GM10248 (cell line): ENCODE measurements at regions not wholly inside any gene's neighbourhood (a gene's known extent, or its start where the extent isn't known, plus 50 kb on each side); places are given as distances from the start of the nearest gene placed in this dataset.

Source experiments
- CTCF ChIA-PET: fragments of 300-600 bp; sonication (Branson Sonifier 250); formaldehyde crosslinking; extraction: SDS; loops from one replicate; lab custom pipeline; 2021; ENCODE audit warnings: antibody characterized with exemption; lab: Yijun Ruan, JAX
- POLR2A ChIA-PET: fragments of 350-650 bp; sonication (Branson Sonifier 250); formaldehyde crosslinking; extraction: SDS; loops from one replicate; lab custom pipeline; 2020; ENCODE audit warnings: antibody characterized with exemption; lab: Yijun Ruan, JAX
- DNase-seq: peaks from one replicate; pipeline ENCODE4 v3.0.0; 2012; ENCODE audit errors: extremely low spot score
- TF ChIP-seq, protein P1 (sequence below): IDR thresholded peaks from 2 replicates; pipeline ENCODE4 v1.5.1; 2012; ENCODE audit warnings: mild to moderate bottlenecking, low read depth; ENCODE audit errors: extremely low read depth, missing control alignments, control extremely low read depth

GRCh38 chr9:2378266-2378665 lies 243.3 kb upstream of the VLDLR start:
- POLR2A ChIA-PET, result no interaction called here
- no peak for DNase-seq
- CTCF ChIA-PET, result interaction anchor here (1.2 to 1.7 kb wide), 3 partner anchors 16 to 58 kb away, joined by 3 to 4 read pairs (median 3); no protein-coding TSS in a partner anchor
- TF ChIP-seq, protein P1, sequence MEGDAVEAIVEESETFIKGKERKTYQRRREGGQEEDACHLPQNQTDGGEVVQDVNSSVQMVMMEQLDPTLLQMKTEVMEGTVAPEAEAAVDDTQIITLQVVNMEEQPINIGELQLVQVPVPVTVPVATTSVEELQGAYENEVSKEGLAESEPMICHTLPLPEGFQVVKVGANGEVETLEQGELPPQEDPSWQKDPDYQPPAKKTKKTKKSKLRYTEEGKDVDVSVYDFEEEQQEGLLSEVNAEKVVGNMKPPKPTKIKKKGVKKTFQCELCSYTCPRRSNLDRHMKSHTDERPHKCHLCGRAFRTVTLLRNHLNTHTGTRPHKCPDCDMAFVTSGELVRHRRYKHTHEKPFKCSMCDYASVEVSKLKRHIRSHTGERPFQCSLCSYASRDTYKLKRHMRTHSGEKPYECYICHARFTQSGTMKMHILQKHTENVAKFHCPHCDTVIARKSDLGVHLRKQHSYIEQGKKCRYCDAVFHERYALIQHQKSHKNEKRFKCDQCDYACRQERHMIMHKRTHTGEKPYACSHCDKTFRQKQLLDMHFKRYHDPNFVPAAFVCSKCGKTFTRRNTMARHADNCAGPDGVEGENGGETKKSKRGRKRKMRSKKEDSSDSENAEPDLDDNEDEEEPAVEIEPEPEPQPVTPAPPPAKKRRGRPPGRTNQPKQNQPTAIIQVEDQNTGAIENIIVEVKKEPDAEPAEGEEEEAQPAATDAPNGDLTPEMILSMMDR, result no peak

- ChIA-PET CTCF (interaction anchor here (1.2 to 1.7 kb wide), 3 partner anchors 16 to 59 kb away, joined by 3 to 4 read pairs (median 3); no protein-coding TSS in a partner anchor), POLR2A (no interaction called here)
- TF ChIP-seq, protein P1, result no peak
- DNase-seq, result no peak
Measured at GRCh38 chr9:2378816-2379215, 242.8 kb upstream of the VLDLR start.

- ChIA-PET CTCF (no interaction called here), POLR2A (no interaction called here)
- TF ChIP-seq, protein P1, result no peak
- DNase-seq, result no peak
Measured at GRCh38 chr9:2384741-2385140, 236.8 kb upstream of the VLDLR start.

GRCh38 chr9:2385746-2386145 lies 235.8 kb upstream of the VLDLR start:
- DNase-seq, result no peak
- ChIA-PET CTCF (interaction anchor here (1.0 kb wide), 1 partner anchor 12 kb away, joined by 3 read pairs; no protein-coding TSS in a partner anchor), POLR2A (no interaction called here)
- TF ChIP-seq, protein P1, result no peak

GRCh38 chr9:2386566-2386965 lies 235.0 kb upstream of the VLDLR start:
- POLR2A ChIA-PET, result no interaction called here
- TF ChIP-seq, protein P1, result no peak
- CTCF ChIA-PET, result no interaction called here
- DNase-seq, result no peak

DNA sequence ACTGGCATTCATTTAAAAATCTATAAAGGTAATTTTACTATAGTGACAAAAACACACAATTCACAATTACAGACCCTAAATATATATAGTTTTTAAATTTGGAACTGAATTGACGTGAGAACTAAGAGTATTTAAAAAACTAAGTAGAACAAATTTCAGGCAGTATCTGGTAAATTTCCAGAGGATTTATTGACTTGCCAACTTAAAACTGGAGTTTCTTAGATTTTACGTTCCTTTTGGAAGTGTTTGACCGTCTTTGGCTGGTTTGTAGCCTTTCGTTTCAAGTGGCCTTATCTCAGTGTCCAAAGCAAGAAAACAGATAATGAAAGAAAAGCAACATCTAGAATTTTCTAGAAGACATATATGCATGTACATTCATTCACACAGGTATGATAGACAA lies 234.4 kb upstream of the VLDLR start:
- DNase-seq, result no peak
- ChIA-PET POLR2A (no interaction called here), CTCF (no interaction called here)
- TF ChIP-seq, protein P1, result no peak

- TF ChIP-seq, protein P1, result no peak
- no peak for DNase-seq
- ChIA-PET POLR2A (no interaction called here), CTCF (no interaction called here)
Measured at GRCh38 chr9:2389404-2389803, 232.2 kb upstream of the VLDLR start.
